ENCODE measurements at regions not wholly inside any gene's neighbourhood (a gene's known extent, or its start where the extent isn't known, plus 50 kb on each side); places are given as distances from the start of the nearest gene placed in this dataset.

GRCh38 chr15:70538278-70538677 is 225.1 kb downstream of the UACA start:
- Histone ChIP-seq H3K36me3 (no peaks in the 10 kb centered on the region), H3K4me3 (no peak overlapping the region), H3K27me3 (ENCODE audit: low read depth) (peaks cover 3% of the 10 kb centered on the region), H3K4me1 (peaks cover 10% of the 10 kb centered on the region), H3K27ac (no peak overlapping the region), H3K9me3 (no peaks in the 10 kb centered on the region)
- ATAC-seq (no peak), DNase-seq (no peak)
- intact Hi-C loops (cut with DNase I) = no loop called here
- TF ChIP-seq, protein P1, sequence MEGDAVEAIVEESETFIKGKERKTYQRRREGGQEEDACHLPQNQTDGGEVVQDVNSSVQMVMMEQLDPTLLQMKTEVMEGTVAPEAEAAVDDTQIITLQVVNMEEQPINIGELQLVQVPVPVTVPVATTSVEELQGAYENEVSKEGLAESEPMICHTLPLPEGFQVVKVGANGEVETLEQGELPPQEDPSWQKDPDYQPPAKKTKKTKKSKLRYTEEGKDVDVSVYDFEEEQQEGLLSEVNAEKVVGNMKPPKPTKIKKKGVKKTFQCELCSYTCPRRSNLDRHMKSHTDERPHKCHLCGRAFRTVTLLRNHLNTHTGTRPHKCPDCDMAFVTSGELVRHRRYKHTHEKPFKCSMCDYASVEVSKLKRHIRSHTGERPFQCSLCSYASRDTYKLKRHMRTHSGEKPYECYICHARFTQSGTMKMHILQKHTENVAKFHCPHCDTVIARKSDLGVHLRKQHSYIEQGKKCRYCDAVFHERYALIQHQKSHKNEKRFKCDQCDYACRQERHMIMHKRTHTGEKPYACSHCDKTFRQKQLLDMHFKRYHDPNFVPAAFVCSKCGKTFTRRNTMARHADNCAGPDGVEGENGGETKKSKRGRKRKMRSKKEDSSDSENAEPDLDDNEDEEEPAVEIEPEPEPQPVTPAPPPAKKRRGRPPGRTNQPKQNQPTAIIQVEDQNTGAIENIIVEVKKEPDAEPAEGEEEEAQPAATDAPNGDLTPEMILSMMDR (IDR thresholded peaks at IDR 0.05) = no peak

- TF ChIP-seq, protein P1 (IDR thresholded peaks at IDR 0.05) = no peak
- no peak for DNase-seq
- intact Hi-C loops (cut with DNase I) = no loop called here
These were observed 227.4 kb downstream of the UACA start for GRCh38 chr15:70535955-70536338.

GRCh38 chr15:70535071-70535954 is 228.0 kb downstream of the UACA start:
- Histone ChIP-seq H3K27me3 (ENCODE audit: low read depth) (peaks cover 3% of the 10 kb centered on the region), H3K36me3 (no peaks in the 10 kb centered on the region), H3K9me3 (no peaks in the 10 kb centered on the region), H3K4me3 (no peak overlapping the region), H3K27ac (no peak overlapping the region), H3K4me1 (peaks cover 10% of the 10 kb centered on the region)
- no peak for DNase-seq
- intact Hi-C loops (cut with DNase I) = no loop called here
- no peak for ATAC-seq
- TF ChIP-seq, protein P1 (IDR thresholded peaks at IDR 0.05) = no peak

More at GRCh38 chr15:70535955-70536338, 227.4 kb downstream of the UACA start:
- Histone ChIP-seq H3K27me3 (ENCODE audit: low read depth) (peaks cover 3% of the 10 kb centered on the region), H3K9me3 (no peaks in the 10 kb centered on the region), H3K27ac (no peak overlapping the region), H3K4me1 (peaks cover 10% of the 10 kb centered on the region), H3K36me3 (no peaks in the 10 kb centered on the region), H3K4me3 (no peak overlapping the region)
- no peak for ATAC-seq

DNA sequence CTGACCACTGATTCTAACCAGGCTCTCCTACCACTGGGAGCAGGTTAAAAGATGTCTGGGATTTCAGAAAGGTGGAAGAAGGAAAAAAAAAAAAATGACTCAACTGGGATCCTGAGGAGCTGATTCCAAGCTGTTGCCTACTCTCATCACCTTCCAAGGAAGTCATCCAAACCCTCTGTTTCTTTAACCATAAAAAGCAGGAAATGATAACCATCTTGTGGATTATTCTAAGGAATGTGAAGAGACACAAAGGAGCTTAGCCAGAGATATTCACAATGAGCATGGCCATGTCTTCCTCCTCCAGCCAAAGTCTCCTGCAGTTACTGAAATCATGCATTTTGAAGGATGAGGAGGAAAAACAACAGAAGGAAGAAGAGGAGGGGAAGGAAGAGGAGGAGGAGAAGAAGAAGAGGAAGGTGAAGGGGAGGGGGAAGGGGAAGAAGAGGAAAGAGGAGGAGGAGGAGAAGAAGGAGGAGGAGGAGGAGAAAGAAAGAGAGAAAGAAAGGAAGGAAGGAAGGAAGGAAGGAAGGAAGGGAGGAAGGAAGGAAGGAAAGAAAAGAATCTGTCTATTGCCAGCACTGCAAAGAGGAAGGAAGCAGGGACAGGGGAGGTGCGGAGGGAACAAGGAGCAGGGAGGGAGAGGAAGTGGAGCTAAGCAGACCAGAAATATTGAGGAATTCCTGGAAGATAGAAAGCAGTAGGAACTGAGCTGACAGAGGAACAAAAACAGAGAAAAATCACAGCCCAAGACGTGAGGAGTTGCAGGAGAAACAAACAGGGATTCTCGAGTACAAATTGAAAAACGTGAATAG is 229.2 kb downstream of the UACA start:
- no peak overlapping the region for H3K4me3 ChIP-seq
- ATAC-seq (no peak), DNase-seq (no peak)
- TF ChIP-seq, protein P1 (IDR thresholded peaks at IDR 0.05) = no peak
- peaks cover 3% of the 10 kb centered on the region for H3K27me3 ChIP-seq (ENCODE audit: low read depth)
- H3K4me1 ChIP-seq = peaks cover 10% of the 10 kb centered on the region
- intact Hi-C loops (cut with DNase I) = no loop called here
- H3K27ac ChIP-seq = no peak overlapping the region
- no peaks in the 10 kb centered on the region for H3K9me3 ChIP-seq
- no peaks in the 10 kb centered on the region for H3K36me3 ChIP-seq

DNA sequence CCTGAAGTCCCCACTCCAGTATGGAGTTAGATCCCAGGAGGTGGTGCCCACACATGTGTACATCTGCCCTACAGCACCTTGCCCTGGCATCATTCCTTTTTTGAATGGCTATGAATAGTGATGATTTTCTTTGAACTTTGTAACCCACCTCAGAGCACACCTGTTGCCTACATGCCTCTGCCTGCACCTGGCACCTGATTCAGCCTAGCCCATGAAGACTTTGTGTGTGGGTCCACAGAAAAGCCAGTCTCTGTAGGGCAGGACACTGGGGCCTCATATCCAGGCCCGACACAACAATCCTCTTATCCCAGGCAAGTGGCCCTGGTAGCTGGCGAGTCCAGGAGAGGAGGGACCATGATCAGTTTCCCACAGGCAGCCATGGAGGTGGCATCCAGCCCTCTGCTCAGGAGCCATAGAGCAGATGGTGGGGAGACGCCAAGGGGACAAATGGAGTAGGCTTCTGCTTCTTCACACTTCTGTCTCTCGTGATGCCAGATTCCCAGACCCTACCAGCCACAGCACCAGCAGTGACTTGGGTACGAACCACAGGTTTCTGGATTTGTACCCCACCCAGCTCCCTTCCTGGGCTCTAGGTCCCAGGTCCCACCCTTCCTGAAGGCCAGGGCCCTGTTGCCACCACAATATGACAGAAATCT is 230.7 kb downstream of the UACA start:
- TF ChIP-seq, protein P1 (IDR thresholded peaks at IDR 0.05) = no peak
- DNase-seq (no peak), ATAC-seq (no peak)
- Histone ChIP-seq H3K36me3 (no peaks in the 10 kb centered on the region), H3K4me3 (no peak overlapping the region), H3K27me3 (ENCODE audit: low read depth) (peaks cover 3% of the 10 kb centered on the region), H3K9me3 (no peaks in the 10 kb centered on the region), H3K4me1 (peaks cover 24% of the 10 kb centered on the region), H3K27ac (no peak overlapping the region)
- intact Hi-C loops (cut with DNase I) = no loop called here

All from lower lobe of right lung (tissue), 2 donors.